Breast epithelium (tissue), 3 donors: ENCODE measurements at regions not wholly inside any gene's neighbourhood (a gene's known extent, or its start where the extent isn't known, plus 50 kb on each side); places are given as distances from the start of the nearest gene placed in this dataset.

ENCODE experiments used
- CTCF ChIP-seq, 3 donors: fragments of 450-650 bp; IDR thresholded peaks; one replicate each; pipeline ENCODE4 v1.5.1; 2016 to 2017; ENCODE audit warnings: antibody characterized with exemption in 3 of 3, mild to moderate bottlenecking in 3 of 3, moderate library complexity in 3 of 3
- POLR2AphosphoS5 ChIP-seq, 3 donors: sonication (generic); formaldehyde crosslinking; IDR thresholded peaks; one replicate each; pipeline ENCODE4 v1.6.1; 2017; ENCODE audit warnings: antibody characterized with exemption in 3 of 3

- TF ChIP-seq POLR2AphosphoS5 (IDR thresholded peaks at IDR 0.05) (no peak), CTCF (IDR thresholded peaks at IDR 0.05) (no peak)
Measured at GRCh38 chr13:81539643-81540150, 1198.8 kb upstream of the SPRY2 start.
